Neural cell (in vitro differentiated cells): ENCODE measurements at regions not wholly inside any gene's neighbourhood (a gene's known extent, or its start where the extent isn't known, plus 50 kb on each side); places are given as distances from the start of the nearest gene placed in this dataset.

Experiments
- H2AFZ ChIP-seq: fragments of 200-600, 300-800 bp; sonication (generic), shearing (Covaris generic); 2 replicates; pipeline ENCODE4 v1.6.0; 2014; ENCODE audit warnings: low read depth, mild to moderate bottlenecking, antibody characterized with exemption, low read length, moderate library complexity
- H3F3A ChIP-seq: fragments of 200-600 bp; shearing (Covaris generic); 2 replicates; pipeline ENCODE4 v1.6.1; 2016; ENCODE audit warnings: mild to moderate bottlenecking, moderate library complexity, mixed read lengths, antibody characterized with exemption, low read length; ENCODE audit not compliant: insufficient read depth, poor library complexity, severe bottlenecking
- H3K27ac ChIP-seq: fragments of 200-600, 300-800 bp; sonication (generic), shearing (Covaris generic); 2 replicates; pipeline ENCODE4 v1.5.1; 2014; ENCODE audit warnings: mild to moderate bottlenecking, low read length, moderate library complexity
- H3K27me3 ChIP-seq: fragments of 300-800, 200-600 bp; sonication (generic), shearing (Covaris generic); 2 replicates; pipeline ENCODE4 v1.6.0; 2014; ENCODE audit warnings: mild to moderate bottlenecking, low read depth, low read length, moderate library complexity; ENCODE audit not compliant: insufficient read depth
- H3K36me3 ChIP-seq: fragments of 300-800, 200-600 bp; sonication (generic), shearing (Covaris generic); 2 replicates; pipeline ENCODE4 v1.5.1; 2014; ENCODE audit warnings: mild to moderate bottlenecking, antibody characterized with exemption, low read length, moderate library complexity; ENCODE audit not compliant: insufficient read depth
- H3K4me2 ChIP-seq: fragments of 300-800, 200-600 bp; sonication (generic), shearing (Covaris generic); 2 replicates; pipeline ENCODE4 v1.6.0; 2014; ENCODE audit warnings: mild to moderate bottlenecking, low read length
- H3K4me3 ChIP-seq: fragments of 300-800, 200-600 bp; sonication (generic), shearing (Covaris generic); 2 replicates; pipeline ENCODE4 v1.5.1; 2014; ENCODE audit warnings: mild to moderate bottlenecking, low read length, moderate library complexity
- H3K79me2 ChIP-seq: fragments of 200-600 bp; shearing (Covaris generic); replicated peaks from 2 replicates; pipeline ENCODE4 v1.6.0; 2014; ENCODE audit warnings: mild to moderate bottlenecking, low read length, moderate library complexity; ENCODE audit not compliant: insufficient read depth
- H3K9ac ChIP-seq: fragments of 300-800, 200-600 bp; sonication (generic), shearing (Covaris generic); 2 replicates; pipeline ENCODE4 v1.6.1; 2016; ENCODE audit warnings: mild to moderate bottlenecking, low read length, mixed read lengths
- H3K9me2 ChIP-seq: fragments of 200-600 bp; shearing (Covaris generic); 2 replicates; pipeline ENCODE4 v1.6.1; 2016; ENCODE audit warnings: mild to moderate bottlenecking, low read length, mixed read lengths; ENCODE audit not compliant: insufficient read depth
- H3K9me3 ChIP-seq: fragments of 200-600, 300-800 bp; sonication (generic), shearing (Covaris generic); 2 replicates; pipeline ENCODE4 v1.6.1; 2016; ENCODE audit warnings: mild to moderate bottlenecking, mixed run types, low read length, moderate library complexity, mixed read lengths
- H4K20me1 ChIP-seq: fragments of 200-600 bp; shearing (Covaris generic); 2 replicates; pipeline ENCODE4 v1.6.1; 2016; ENCODE audit warnings: mild to moderate bottlenecking, mixed run types; ENCODE audit not compliant: insufficient read depth
- CTCF ChIP-seq: fragments of 450-650 bp; IDR thresholded peaks from 2 replicates; pipeline ENCODE4 v1.5.1; 2014; ENCODE audit warnings: antibody characterized with exemption, mild to moderate bottlenecking, moderate library complexity; ENCODE audit not compliant: poor library complexity, severe bottlenecking
- EP300 ChIP-seq: fragments of 450-650 bp; conservative IDR thresholded peaks from 2 replicates; pipeline ENCODE4 v1.6.1; 2014; ENCODE audit warnings: antibody characterized with exemption, mild to moderate bottlenecking, moderate library complexity; ENCODE audit not compliant: poor library complexity, severe bottlenecking
- MXI1 ChIP-seq: fragments of 450-650 bp; conservative IDR thresholded peaks from 2 replicates; pipeline ENCODE4 v1.6.1; 2014; ENCODE audit warnings: antibody characterized with exemption, mild to moderate bottlenecking; ENCODE audit not compliant: poor library complexity, severe bottlenecking
- POLR2AphosphoS5 ChIP-seq: IDR thresholded peaks from 2 replicates; pipeline ENCODE4 v1.6.1; 2012
- RAD21 ChIP-seq: fragments of 450-650 bp; conservative IDR thresholded peaks from 2 replicates; pipeline ENCODE4 v1.6.1; 2014; ENCODE audit warnings: antibody characterized with exemption, mild to moderate bottlenecking, moderate library complexity
- REST ChIP-seq: IDR thresholded peaks from 2 replicates; pipeline ENCODE4 v1.6.1; 2012; ENCODE audit warnings: borderline replicate concordance
- SMC3 ChIP-seq: fragments of 450-650 bp; conservative IDR thresholded peaks from 2 replicates; pipeline ENCODE4 v1.6.1; 2014; ENCODE audit warnings: antibody characterized with exemption, mild to moderate bottlenecking, moderate library complexity; ENCODE audit not compliant: poor library complexity

- Histone ChIP-seq H4K20me1 (no peaks in the 10 kb centered on the region), H3K9me2 (no peaks in the 10 kb centered on the region), H3K27ac (no peak overlapping the region), H3K9ac (no peak overlapping the region), H3F3A (no peaks in the 10 kb centered on the region), H3K9me3 (no peaks in the 10 kb centered on the region), H3K36me3 (no peaks in the 10 kb centered on the region), H3K4me3 (no peak overlapping the region), H2AFZ (no peak overlapping the region), H3K4me2 (no peak overlapping the region), H3K79me2 (no peaks in the 10 kb centered on the region), H3K27me3 (no peaks in the 10 kb centered on the region)
- TF ChIP-seq RAD21, result no peak
Measured at GRCh38 chr4:24076811-24077210, 187.0 kb upstream of the PPARGC1A start.

GRCh38 chr4:24073948-24074347, 184.1 kb upstream of the PPARGC1A start:
- Histone ChIP-seq H3K27ac (no peak overlapping the region), H3K79me2 (no peaks in the 10 kb centered on the region)

More at GRCh38 chr4:24073948-24074347, 184.1 kb upstream of the PPARGC1A start:
- Histone ChIP-seq H3F3A (no peaks in the 10 kb centered on the region), H3K9me3 (no peaks in the 10 kb centered on the region), H2AFZ (no peak overlapping the region), H3K36me3 (no peaks in the 10 kb centered on the region), H3K4me2 (no peak overlapping the region), H3K9ac (no peak overlapping the region), H3K9me2 (no peaks in the 10 kb centered on the region), H4K20me1 (no peaks in the 10 kb centered on the region), H3K27me3 (no peaks in the 10 kb centered on the region), H3K4me3 (no peak overlapping the region)
- TF ChIP-seq MXI1 (no peak), SMC3 (no peak), POLR2AphosphoS5 (no peak), CTCF (no peak), EP300 (no peak), REST (no peak), RAD21 (no peak)
